Pancreas (tissue), 10 donors: ENCODE measurements at regions not wholly inside any gene's neighbourhood (a gene's known extent, or its start where the extent isn't known, plus 50 kb on each side); places are given as distances from the start of the nearest gene placed in this dataset.

Experiments
- ATAC-seq, 4 donors: fragments of 200-7000 bp; cut with Tn5 transposase; one replicate each; pipeline versions ENCODE4 v1.8.0 to v1.9.1; 2020; ENCODE audit warnings: mild to moderate bottlenecking in 4 of 4, moderate library complexity in 4 of 4
- DNase-seq, 6 donors: peaks; one replicate each; pipeline ENCODE4 v3.0.0-alpha.2; 2020
- FAIRE-seq: peaks from 2 replicates; lab custom pipeline; 2012; peaks lifted over from hg19 to GRCh38; lab: Jason Lieb, UNC
- H3K27ac ChIP-seq, 4 donors: fragments of 200-600 bp; sonication (generic); 1 replicate in 3 of 4; 2 replicates in 1 of 4; pipeline versions ENCODE4 v1.5.0 to v1.8.0; 2020
- H3K27me3 ChIP-seq, 4 donors: fragments of 200-600 bp; one replicate each; pipeline ENCODE4 v1.8.0; 2021
- H3K36me3 ChIP-seq, 3 donors: fragments of 200-600 bp; sonication (generic) in 1 of 3; one replicate each; pipeline versions ENCODE4 v1.5.0 to v1.8.0; 2020 to 2021
- H3K4me1 ChIP-seq, 3 donors: fragments of 200-600 bp; one replicate each; pipeline ENCODE4 v1.8.0; 2021
- H3K4me3 ChIP-seq, 4 donors: fragments of 200-600 bp; sonication (generic) in 2 of 4; one replicate each; pipeline versions ENCODE4 v1.5.0 to v1.8.0; 2020 to 2021
- H3K9me3 ChIP-seq, 4 donors: fragments of 200-600 bp; one replicate each; pipeline ENCODE4 v1.8.0; 2021
- WGBS, 2 donors: extraction: QIAGEN DNeasy Blood & Tissue Kit; methylation state at CpG; one replicate each; pipeline ENCODE4 v1.1.7; 2013; 5-methylcytosine and 5-hydroxymethylcytosine counted together
- intact Hi-C, 3 donors: fragments of 100-400 bp; cut with DNase I; formaldehyde crosslinking; loops; one replicate each; pipeline versions ENCODE4 v1.11.1 to v1.14.2; 2022
- TF ChIP-seq, protein P1 (sequence below), 4 donors: fragments of 200-600 bp; sonication (generic) in 3 of 4; IDR thresholded peaks; one replicate each; pipeline versions ENCODE4 v1.5.0 to v1.8.0; 2021; ENCODE audit warnings: antibody characterized with exemption in 4 of 4
- donor health status: healthy with polysubstance abuse.
- donor health status: DM: no; HTN: no; CAD: no; lungs with moderate emphysema.
- donor health status: DM: no; HTN: no; CAD: no.
- donor health status: control.
- donor health status: control.
- donor health status: Bipolar disorder and iron deficiency.
- donor health status: DM: yes; HTN: yes; CAD: no.
- donor health status: DM: no; HTN: no; CAD: no.
- donor health status: DM: no; HTN: no; CAD: no.
- donor health status: DM: yes; HTN: yes; CAD: no.

DNA sequence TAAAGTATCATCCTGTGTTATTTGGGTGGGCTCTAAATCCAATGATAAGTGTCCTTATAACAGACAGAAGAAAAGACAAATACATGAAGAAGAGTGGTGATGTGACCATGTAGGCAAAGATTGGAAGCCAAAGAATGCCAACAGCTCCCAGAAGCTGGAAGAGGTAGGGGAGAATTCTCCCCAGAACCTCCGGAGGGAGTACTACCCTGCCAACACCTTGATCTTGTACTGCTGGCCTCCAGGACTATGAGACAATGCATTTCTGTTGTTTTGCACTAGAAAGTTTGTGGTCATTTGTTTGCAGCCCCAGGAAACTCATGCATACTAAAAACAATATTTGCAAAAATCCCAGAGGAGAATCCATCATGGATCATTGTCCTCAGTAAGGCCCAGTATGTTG is 115.0 kb upstream of the ARHGAP20 start:
- ATAC-seq, result no peak
- FAIRE-seq, result no peak
- Histone ChIP-seq H3K4me3 (no peak overlapping the region), H3K27me3 (no peaks in the 10 kb centered on the region), H3K36me3 (no peaks in the 10 kb centered on the region), H3K9me3 (no peaks in the 10 kb centered on the region), H3K4me1 (no peaks in the 10 kb centered on the region), H3K27ac (no peak overlapping the region)
- TF ChIP-seq, protein P1, sequence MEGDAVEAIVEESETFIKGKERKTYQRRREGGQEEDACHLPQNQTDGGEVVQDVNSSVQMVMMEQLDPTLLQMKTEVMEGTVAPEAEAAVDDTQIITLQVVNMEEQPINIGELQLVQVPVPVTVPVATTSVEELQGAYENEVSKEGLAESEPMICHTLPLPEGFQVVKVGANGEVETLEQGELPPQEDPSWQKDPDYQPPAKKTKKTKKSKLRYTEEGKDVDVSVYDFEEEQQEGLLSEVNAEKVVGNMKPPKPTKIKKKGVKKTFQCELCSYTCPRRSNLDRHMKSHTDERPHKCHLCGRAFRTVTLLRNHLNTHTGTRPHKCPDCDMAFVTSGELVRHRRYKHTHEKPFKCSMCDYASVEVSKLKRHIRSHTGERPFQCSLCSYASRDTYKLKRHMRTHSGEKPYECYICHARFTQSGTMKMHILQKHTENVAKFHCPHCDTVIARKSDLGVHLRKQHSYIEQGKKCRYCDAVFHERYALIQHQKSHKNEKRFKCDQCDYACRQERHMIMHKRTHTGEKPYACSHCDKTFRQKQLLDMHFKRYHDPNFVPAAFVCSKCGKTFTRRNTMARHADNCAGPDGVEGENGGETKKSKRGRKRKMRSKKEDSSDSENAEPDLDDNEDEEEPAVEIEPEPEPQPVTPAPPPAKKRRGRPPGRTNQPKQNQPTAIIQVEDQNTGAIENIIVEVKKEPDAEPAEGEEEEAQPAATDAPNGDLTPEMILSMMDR (IDR thresholded peaks at IDR 0.05), result no peak
- DNase-seq, result no peak
- intact Hi-C loops, result no loop called here
- WGBS, 2 donors, result 38 to 39% methylated on average over 1 of the region's 1 CpG

DNA sequence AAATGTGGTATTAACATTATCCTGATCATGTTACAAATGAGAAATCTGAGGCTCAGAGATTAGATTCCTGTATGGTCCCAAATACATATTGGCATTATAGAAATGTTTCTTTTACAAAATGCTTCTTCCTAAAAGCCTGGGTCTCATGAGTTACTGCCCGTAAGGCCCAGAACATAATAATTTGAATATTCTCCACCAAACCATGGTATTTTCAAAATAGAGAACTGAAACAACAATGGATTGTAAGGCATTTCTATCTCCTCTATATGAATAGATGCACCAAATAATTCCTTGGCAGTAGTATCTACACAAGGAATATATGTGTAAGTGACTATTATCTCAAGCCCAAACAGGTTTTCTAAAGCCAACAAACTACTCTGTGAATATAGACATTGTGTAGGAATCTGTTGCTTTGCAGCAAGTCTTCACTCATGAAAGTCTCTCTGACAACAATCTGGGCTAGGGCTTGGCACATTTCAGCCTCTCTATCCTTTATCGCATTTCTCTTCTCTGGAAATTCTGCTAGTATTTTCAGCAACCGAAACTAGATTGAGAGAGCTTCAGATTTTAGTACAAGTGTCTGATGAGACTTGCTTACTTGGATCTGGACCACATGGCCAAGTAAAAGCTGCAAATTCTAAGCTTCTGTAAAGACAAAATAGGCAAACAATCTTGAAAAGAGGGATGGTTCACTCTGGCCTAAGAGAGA is 112.8 kb upstream of the ARHGAP20 start:
- no peaks in the 10 kb centered on the region for H3K9me3 ChIP-seq
- H3K4me3 ChIP-seq, result no peak overlapping the region
- WGBS, 2 donors, result 87 to 93% methylated on average over 3 of the region's 3 CpGs
- no peak for FAIRE-seq
- no peaks in the 10 kb centered on the region for H3K27me3 ChIP-seq
- ATAC-seq, result no peak
- no peaks in the 10 kb centered on the region for H3K36me3 ChIP-seq
- TF ChIP-seq, protein P1 (IDR thresholded peaks at IDR 0.05), result no peak
- no peak for DNase-seq
- no peaks in the 10 kb centered on the region for H3K4me1 ChIP-seq
- H3K27ac ChIP-seq, result no peak overlapping the region
- intact Hi-C loops, result no loop called here

DNA sequence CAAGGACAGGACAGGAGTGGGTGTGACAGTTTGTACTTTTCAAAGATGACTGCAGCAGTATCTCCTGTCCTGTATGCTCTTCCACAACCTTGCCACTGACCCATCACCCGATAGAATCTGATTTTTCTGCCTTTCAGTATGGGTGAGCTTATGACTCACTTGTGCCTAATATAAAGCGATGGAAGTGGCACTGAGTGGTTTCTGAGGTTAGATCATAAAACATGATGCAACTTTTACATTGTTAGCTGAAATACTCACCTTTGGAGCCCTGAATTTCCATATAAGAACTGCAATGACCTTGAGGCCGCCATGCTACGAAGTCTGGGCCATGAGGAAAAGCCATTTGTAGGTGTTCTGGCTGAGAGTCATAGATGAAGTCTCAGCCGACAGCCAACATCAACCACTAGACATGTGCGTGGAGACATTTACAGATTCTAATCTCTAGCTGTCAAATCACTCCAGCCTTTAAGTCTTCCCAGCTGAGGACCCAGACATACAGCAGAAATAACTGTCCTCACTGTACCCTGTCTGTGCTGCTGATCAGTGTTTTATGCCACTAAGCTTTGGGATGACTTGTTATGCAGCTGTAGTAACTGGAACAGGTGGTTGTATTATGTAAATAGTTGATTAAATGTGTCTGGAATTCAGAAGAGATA is 105.9 kb upstream of the ARHGAP20 start:
- intact Hi-C loops, result no loop called here
- FAIRE-seq, result no peak
- no peak overlapping the region for H3K27ac ChIP-seq
- H3K9me3 ChIP-seq, result no peaks in the 10 kb centered on the region
- no peak overlapping the region for H3K4me3 ChIP-seq
- no peak for DNase-seq
- no peaks in the 10 kb centered on the region for H3K36me3 ChIP-seq
- H3K4me1 ChIP-seq, result no peaks in the 10 kb centered on the region
- ATAC-seq, result no peak
- TF ChIP-seq, protein P1 (IDR thresholded peaks at IDR 0.05), result no peak
- H3K27me3 ChIP-seq, result no peaks in the 10 kb centered on the region
- WGBS, 2 donors, result 68 to 80% methylated on average over 6 of the region's 6 CpGs

DNA sequence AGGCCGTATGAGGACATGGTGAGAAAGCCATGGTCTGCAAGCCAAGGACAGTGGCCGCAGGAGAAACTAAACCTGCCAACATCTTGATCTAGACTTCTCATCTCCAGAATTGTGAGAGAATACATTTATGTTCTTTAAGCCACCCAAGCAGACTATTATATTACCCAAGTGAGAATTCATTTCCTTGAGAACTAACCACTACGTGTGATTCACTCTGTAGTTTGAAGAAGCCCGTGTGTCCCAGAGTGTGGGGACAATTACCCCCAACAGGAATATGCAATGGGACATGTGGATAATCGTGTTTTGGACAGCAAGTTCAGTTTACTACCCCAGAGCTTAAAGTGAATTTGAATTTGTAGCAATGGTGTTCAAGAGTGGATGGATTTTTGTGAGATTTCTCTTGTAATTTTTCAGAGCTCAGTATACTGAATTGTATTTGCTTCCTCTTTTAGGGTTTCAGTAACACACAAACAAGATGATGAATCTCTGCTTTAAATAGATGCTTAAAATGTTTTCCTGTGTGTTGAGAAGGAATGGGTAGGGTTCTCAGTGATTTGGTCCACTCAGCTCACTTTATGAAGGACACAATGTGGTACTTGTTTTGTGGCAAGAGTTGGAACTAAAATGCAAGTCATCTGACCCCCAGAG is 100.0 kb upstream of the ARHGAP20 start:
- TF ChIP-seq, protein P1 (IDR thresholded peaks at IDR 0.05), result no peak
- no peak for ATAC-seq
- no peaks in the 10 kb centered on the region for H3K36me3 ChIP-seq
- no peak overlapping the region for H3K4me3 ChIP-seq
- H3K9me3 ChIP-seq, result no peaks in the 10 kb centered on the region
- DNase-seq, result no peak
- 70 to 79% methylated on average over 5 of the region's 5 CpGs for WGBS, 2 donors
- H3K27ac ChIP-seq, result no peak overlapping the region
- no peaks in the 10 kb centered on the region for H3K27me3 ChIP-seq
- no peak for FAIRE-seq
- no peaks in the 10 kb centered on the region for H3K4me1 ChIP-seq
- intact Hi-C loops, result no loop called here
